SK-N-SH (cell line): ENCODE measurements at regions not wholly inside any gene's neighbourhood (a gene's known extent, or its start where the extent isn't known, plus 50 kb on each side); places are given as distances from the start of the nearest gene placed in this dataset.

Experiments
- CTCF ChIA-PET: fragments of 300-600, 350-600 bp; formaldehyde crosslinking; extraction: SDS; loops from one replicate; lab custom pipeline; 2021; lab: Yijun Ruan, JAX
- POLR2A ChIA-PET: fragments of 350-600 bp; sonication (Branson Sonifier 250); formaldehyde crosslinking; extraction: SDS; loops from one replicate; lab custom pipeline; 2020; ENCODE audit warnings: antibody characterized with exemption, inconsistent platforms; lab: Yijun Ruan, JAX
- DNase-seq: peaks from one replicate; pipeline ENCODE4 v3.0.0; 2012
- H2AFZ ChIP-seq: fragments of 200-600 bp; sonication (generic); 2 replicates; pipeline ENCODE4 v1.8.1; 2016; ENCODE audit warnings: antibody characterized with exemption, mild to moderate bottlenecking, low read depth
- H3F3A ChIP-seq: fragments of 200-600 bp; sonication (generic); replicated peaks from 2 replicates; pipeline ENCODE3; 2016; ENCODE audit warnings: antibody characterized with exemption, mild to moderate bottlenecking; ENCODE audit not compliant: insufficient read depth
- H3K27ac ChIP-seq, 2 experiments: fragments of 200-500 bp in 1 of 2; fragments of 200-600 bp in 1 of 2; sonication (Bioruptor generic) in 1 of 2; sonication (generic), shearing (Covaris generic) in 1 of 2; 2 replicates each; pipeline versions ENCODE4 v1.5.1 to v1.6.1; 2014 to 2016; ENCODE audit warnings: low read depth in 2 of 2, inconsistent platforms in 1 of 2, low read length in 1 of 2, mild to moderate bottlenecking in 1 of 2, mixed read lengths in 1 of 2
- H3K27me3 ChIP-seq: fragments of 200-600 bp; sonication (generic), shearing (Covaris generic); 2 replicates; pipeline ENCODE4 v1.6.1; 2016; ENCODE audit warnings: mixed run types; ENCODE audit not compliant: insufficient read depth
- H3K36me3 ChIP-seq, 2 experiments: fragments of 200-500 bp in 1 of 2; fragments of 200-600 bp in 1 of 2; sonication (Bioruptor generic) in 1 of 2; sonication (generic) in 1 of 2; replicated peaks in 1 of 2; 2 replicates each; pipeline versions ENCODE3 to v1.5.1; 2014 to 2016; ENCODE audit warnings: low read length in 1 of 2, mild to moderate bottlenecking in 1 of 2; ENCODE audit not compliant: insufficient read depth in 2 of 2, control insufficient read depth in 1 of 2
- H3K4me1 ChIP-seq, 2 experiments: fragments of 200-500 bp in 1 of 2; fragments of 200-600 bp in 1 of 2; sonication (Bioruptor generic) in 1 of 2; sonication (generic), shearing (Covaris generic) in 1 of 2; 2 replicates each; pipeline versions ENCODE4 v1.5.1 to v1.6.1; 2014 to 2016; ENCODE audit warnings: low read depth in 1 of 2, low read length in 1 of 2, mixed run types in 1 of 2; ENCODE audit not compliant: insufficient read depth in 2 of 2, control insufficient read depth in 1 of 2
- H3K4me2 ChIP-seq: fragments of 200-600 bp; sonication (generic), shearing (Covaris generic); 2 replicates; pipeline ENCODE4 v1.6.1; 2017; ENCODE audit warnings: mixed run types
- H3K4me3 ChIP-seq, 2 experiments: fragments of 200-500 bp in 1 of 2; fragments of 200-600 bp in 1 of 2; sonication (Bioruptor generic) in 1 of 2; sonication (generic), shearing (Covaris generic) in 1 of 2; 2 replicates each; pipeline versions ENCODE4 v1.5.1 to v1.8.1; 2014 to 2016; ENCODE audit warnings: low read depth in 2 of 2, inconsistent platforms in 1 of 2, low read length in 1 of 2, mild to moderate bottlenecking in 1 of 2, mixed read lengths in 1 of 2, moderate library complexity in 1 of 2
- H3K79me2 ChIP-seq: fragments of 200-600 bp; sonication (generic); 2 replicates; pipeline ENCODE4 v1.8.1; 2017; ENCODE audit warnings: mild to moderate bottlenecking; ENCODE audit not compliant: insufficient read depth
- H3K9ac ChIP-seq: fragments of 200-600 bp; sonication (generic); 2 replicates; pipeline ENCODE4 v1.6.1; 2017; ENCODE audit warnings: mixed run types
- H3K9me2 ChIP-seq: fragments of 200-600 bp; sonication (generic); 2 replicates; pipeline ENCODE4 v1.6.1; 2017; ENCODE audit warnings: mixed run types
- H3K9me3 ChIP-seq: fragments of 200-600 bp; sonication (generic); 2 replicates; pipeline ENCODE4 v1.6.1; 2017; ENCODE audit warnings: mixed run types, mild to moderate bottlenecking, moderate library complexity
- H4K20me1 ChIP-seq: fragments of 200-600 bp; sonication (generic); 2 replicates; pipeline ENCODE4 v1.6.1; 2017; ENCODE audit warnings: mild to moderate bottlenecking, mixed run types; ENCODE audit not compliant: insufficient read depth
- CHD2 ChIP-seq: fragments of 150-350 bp; IDR thresholded peaks from 2 replicates; pipeline ENCODE4 v1.6.1; 2018; ENCODE audit warnings: low read length; ENCODE audit not compliant: partially characterized antibody
- ELF1 ChIP-seq: IDR thresholded peaks from 2 replicates; pipeline ENCODE4 v1.4.0; 2012
- FOSL2 ChIP-seq: IDR thresholded peaks from 2 replicates; pipeline ENCODE4 v1.4.0; 2012; ENCODE audit warnings: low read depth, mild to moderate bottlenecking, moderate library complexity, borderline replicate concordance
- FOXJ3 ChIP-seq: sonication (generic); formaldehyde crosslinking; IDR thresholded peaks from 2 replicates; pipeline ENCODE4 v1.5.1; 2020; ENCODE audit warnings: mild to moderate bottlenecking, missing genetic modification reagents
- GABPA ChIP-seq: IDR thresholded peaks from 2 replicates; pipeline ENCODE4 v1.4.0; 2012; ENCODE audit warnings: low read depth, mild to moderate bottlenecking
- GATA2 ChIP-seq: sonication (generic); formaldehyde crosslinking; IDR thresholded peaks from 2 replicates; pipeline ENCODE4 v1.5.0; 2020; ENCODE audit warnings: mild to moderate bottlenecking, missing genetic modification reagents
- MAX ChIP-seq: IDR thresholded peaks from 2 replicates; pipeline ENCODE4 v1.4.0; 2012; ENCODE audit warnings: low read depth
- MEF2A ChIP-seq: IDR thresholded peaks from 2 replicates; pipeline ENCODE4 v1.4.0; 2012; ENCODE audit warnings: low read depth, borderline replicate concordance
- MXI1 ChIP-seq: IDR thresholded peaks from 2 replicates; pipeline ENCODE4 v1.6.1; 2012; ENCODE audit warnings: mild to moderate bottlenecking, low read depth, low read length, improper control_type of control experiment
- NFIC ChIP-seq: IDR thresholded peaks from 2 replicates; pipeline ENCODE4 v1.4.0; 2012; ENCODE audit warnings: borderline replicate concordance
- NRF1 ChIP-seq: IDR thresholded peaks from 2 replicates; pipeline ENCODE4 v1.6.1; 2012; ENCODE audit warnings: low read depth, mild to moderate bottlenecking, low read length
- POLR2AphosphoS5 ChIP-seq: IDR thresholded peaks from 2 replicates; pipeline ENCODE4 v1.6.1; 2012; ENCODE audit warnings: low read depth, low read length
- RAD21 ChIP-seq: IDR thresholded peaks from 2 replicates; pipeline ENCODE4 v1.6.1; 2012; ENCODE audit warnings: mild to moderate bottlenecking, low read length
- RCOR1 ChIP-seq: fragments of 150-350 bp; IDR thresholded peaks from 2 replicates; pipeline ENCODE4 v1.6.1; 2017; ENCODE audit warnings: antibody characterized with exemption, low read length
- RFX5 ChIP-seq: IDR thresholded peaks from 2 replicates; pipeline ENCODE4 v1.6.1; 2012; ENCODE audit warnings: mild to moderate bottlenecking, improper control_type of control experiment, low read length
- SMC3 ChIP-seq: IDR thresholded peaks from 2 replicates; pipeline ENCODE4 v1.6.1; 2012; ENCODE audit warnings: low read depth, low read length, improper control_type of control experiment
- TCF12 ChIP-seq: IDR thresholded peaks from 2 replicates; pipeline ENCODE4 v1.4.0; 2012
- TEAD4 ChIP-seq: IDR thresholded peaks from 2 replicates; pipeline ENCODE4 v1.4.0; 2012; ENCODE audit warnings: mild to moderate bottlenecking, borderline replicate concordance; ENCODE audit not compliant: insufficient read depth
- USF2 ChIP-seq: fragments of 150-350 bp; IDR thresholded peaks from 2 replicates; pipeline ENCODE4 v1.6.1; 2017; ENCODE audit warnings: antibody characterized with exemption, low read length, low read depth, borderline replicate concordance
- YY1 ChIP-seq: IDR thresholded peaks from 2 replicates; pipeline ENCODE4 v1.4.0; 2012; ENCODE audit warnings: low read depth, mild to moderate bottlenecking
- ZBTB33 ChIP-seq: IDR thresholded peaks from 2 replicates; pipeline ENCODE4 v1.4.0; 2012; ENCODE audit warnings: low read depth, borderline replicate concordance
- WGBS: methylation state at CpG from one replicate; pipeline ENCODE4 v1.1.6; 2017; ENCODE audit warnings: low lambda C conversion rate; 5-methylcytosine and 5-hydroxymethylcytosine counted together
- TF ChIP-seq, protein P1 (sequence below): fragments of 150-350 bp; IDR thresholded peaks from 2 replicates; pipeline ENCODE4 v1.6.1; 2016; ENCODE audit warnings: mild to moderate bottlenecking, low read depth, low read length

GRCh38 chr12:41981013-41981412 lies 163.7 kb downstream of the GXYLT1 start:
- H2AFZ ChIP-seq = no peak overlapping the region
- TF ChIP-seq GATA2 (no peak), MEF2A (no peak), TEAD4 (no peak), YY1 (no peak), POLR2AphosphoS5 (no peak), MAX (no peak), NFIC (no peak), USF2 (no peak), MXI1 (no peak), ELF1 (no peak), NRF1 (no peak), FOXJ3 (CRISPR knock-in tag) (no peak), RFX5 (no peak), RAD21 (no peak)
- TF ChIP-seq, protein P1, sequence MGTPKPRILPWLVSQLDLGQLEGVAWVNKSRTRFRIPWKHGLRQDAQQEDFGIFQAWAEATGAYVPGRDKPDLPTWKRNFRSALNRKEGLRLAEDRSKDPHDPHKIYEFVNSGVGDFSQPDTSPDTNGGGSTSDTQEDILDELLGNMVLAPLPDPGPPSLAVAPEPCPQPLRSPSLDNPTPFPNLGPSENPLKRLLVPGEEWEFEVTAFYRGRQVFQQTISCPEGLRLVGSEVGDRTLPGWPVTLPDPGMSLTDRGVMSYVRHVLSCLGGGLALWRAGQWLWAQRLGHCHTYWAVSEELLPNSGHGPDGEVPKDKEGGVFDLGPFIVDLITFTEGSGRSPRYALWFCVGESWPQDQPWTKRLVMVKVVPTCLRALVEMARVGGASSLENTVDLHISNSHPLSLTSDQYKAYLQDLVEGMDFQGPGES = no peak
- H3K4me2 ChIP-seq = no peak overlapping the region
- H3K27me3 ChIP-seq = no peaks in the 10 kb centered on the region
- CTCF ChIA-PET = interaction anchor here (0.7 to 1.0 kb wide), 3 partner anchors 9 to 16 kb away, joined by 3 to 4 read pairs (median 3); no protein-coding TSS in a partner anchor
- POLR2A ChIA-PET = no interaction called here
- H3K4me1 ChIP-seq = peaks cover 0 to 4% of the 10 kb centered on the region in 2 experiments; a peak in 2 of 4 replicates
- no peaks in the 10 kb centered on the region for H3K79me2 ChIP-seq
- 93% methylated on average over 2 of the region's 2 CpGs for WGBS
- DNase-seq = no peak
- peak overlapping the region in 1 of 2 experiments; percentile 65; a peak in 1 of 4 replicates for H3K27ac ChIP-seq
- no peaks in the 10 kb centered on the region for H3K9me3 ChIP-seq
- no peaks in the 10 kb centered on the region for H3K9me2 ChIP-seq
- no peak overlapping the region for H3K4me3 ChIP-seq
- H3K9ac ChIP-seq = no peak overlapping the region
- no peaks in the 10 kb centered on the region for H4K20me1 ChIP-seq
- no peaks in the 10 kb centered on the region for H3K36me3 ChIP-seq
- H3F3A ChIP-seq = no peaks in the 10 kb centered on the region

- H3K27ac ChIP-seq = no peak overlapping the region
- H3K27me3 ChIP-seq = no peaks in the 10 kb centered on the region
- peaks cover 0 to 4% of the 10 kb centered on the region in 2 experiments; a peak in 2 of 4 replicates for H3K4me1 ChIP-seq
- H3K9me2 ChIP-seq = no peaks in the 10 kb centered on the region
- POLR2A ChIA-PET = no interaction called here
- CTCF ChIA-PET = interaction anchor here (1.0 kb wide), 1 partner anchor 8 kb away, joined by 4 read pairs; no protein-coding TSS in a partner anchor
- no peaks in the 10 kb centered on the region for H3K9me3 ChIP-seq
- H3K9ac ChIP-seq = no peak overlapping the region
- H3K4me2 ChIP-seq = no peak overlapping the region
- H3K79me2 ChIP-seq = no peaks in the 10 kb centered on the region
- WGBS = 8% methylated on average over 1 of the region's 1 CpG
- H4K20me1 ChIP-seq = no peaks in the 10 kb centered on the region
- no peak for DNase-seq
- H3K4me3 ChIP-seq = no peak overlapping the region
- H2AFZ ChIP-seq = no peak overlapping the region
- H3K36me3 ChIP-seq = no peaks in the 10 kb centered on the region
- no peaks in the 10 kb centered on the region for H3F3A ChIP-seq
- TF ChIP-seq RCOR1 (no peak), GATA2 (no peak), CHD2 (no peak), MAX (no peak), NRF1 (no peak), ELF1 (no peak), MXI1 (no peak), MEF2A (no peak), POLR2AphosphoS5 (peak; percentile 89), FOSL2 (no peak), YY1 (no peak), SMC3 (no peak), GABPA (no peak), USF2 (no peak), ZBTB33 (no peak), TCF12 (peak; percentile 97)
Measured at GRCh38 chr12:41980390-41980789, 164.3 kb downstream of the GXYLT1 start.
